ENCODE measurements at regions not wholly inside any gene's neighbourhood (a gene's known extent, or its start where the extent isn't known, plus 50 kb on each side); places are given as distances from the start of the nearest gene placed in this dataset.

- TF ChIP-seq POLR2AphosphoS5 (IDR thresholded peaks at IDR 0.05; ENCODE audit: low read depth) (no peak), CTCF (IDR thresholded peaks at IDR 0.05; ENCODE audit: insufficient read depth, low read length) (no peak)
Measured at GRCh38 chr1:203402629-203403337, 51.9 kb upstream of the FMOD start.
